Jurkat, Clone E6-1 (cell line): ENCODE measurements at regions not wholly inside any gene's neighbourhood (a gene's known extent, or its start where the extent isn't known, plus 50 kb on each side); places are given as distances from the start of the nearest gene placed in this dataset.

Experiments
- DNase-seq: peaks from one replicate; pipeline ENCODE4 v3.0.0-alpha.2; 2011; ENCODE audit warnings: low read depth, low spot score
- H3K4me3 ChIP-seq: 2 replicates; pipeline ENCODE4 v1.5.1; 2011; ENCODE audit warnings: mild to moderate bottlenecking, low read length, control low read depth, moderate library complexity

DNA sequence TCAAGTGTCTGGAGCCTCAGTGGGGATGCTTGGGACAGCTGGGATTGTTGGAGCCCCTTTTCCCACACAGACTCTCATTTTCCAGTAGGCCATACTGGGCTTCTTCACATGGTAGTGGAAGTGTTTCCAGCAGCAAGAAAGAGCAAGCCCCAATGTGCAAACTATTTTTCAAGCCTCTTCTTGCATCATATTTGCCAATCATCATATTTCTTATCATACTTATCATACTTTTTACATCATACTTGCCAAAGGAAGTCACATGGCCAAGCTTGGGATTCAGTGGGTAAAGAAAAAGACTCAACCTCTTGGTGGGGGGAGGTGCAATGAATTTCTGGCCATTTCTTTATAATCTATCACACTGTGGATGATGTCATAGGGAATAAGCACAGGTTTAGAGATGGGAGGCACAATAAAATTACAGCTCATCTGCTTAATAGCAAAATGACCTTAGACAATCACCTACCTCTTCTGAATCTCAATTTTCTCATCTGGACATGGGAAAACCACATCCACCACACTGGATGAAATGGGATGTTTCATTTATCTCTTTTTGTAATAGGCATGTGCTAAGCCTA, 174.2 kb downstream of the MID1IP1 start:
- DNase-seq, result no peak
- no peak overlapping the region for H3K4me3 ChIP-seq

DNA sequence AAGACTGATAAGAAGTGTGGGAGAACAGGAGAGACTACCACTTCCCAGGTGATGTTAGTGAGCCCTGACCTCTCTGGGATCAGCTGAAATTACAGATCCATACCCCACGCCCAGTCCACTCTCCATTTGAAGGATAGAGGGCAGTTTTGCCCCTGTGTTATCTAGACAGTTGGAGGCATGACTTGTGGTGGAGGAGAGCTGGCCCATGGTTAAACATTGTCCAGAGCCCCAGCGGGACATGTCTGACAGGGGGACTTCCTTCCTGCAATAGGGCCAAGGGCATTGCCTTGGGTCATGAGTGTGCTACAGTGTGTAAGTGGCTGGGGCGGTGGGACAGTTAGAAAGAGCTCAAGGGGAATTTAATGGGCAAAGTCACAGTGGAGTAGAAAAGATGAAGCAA, 181.1 kb downstream of the MID1IP1 start:
- H3K4me3 ChIP-seq, result no peak overlapping the region

DNA sequence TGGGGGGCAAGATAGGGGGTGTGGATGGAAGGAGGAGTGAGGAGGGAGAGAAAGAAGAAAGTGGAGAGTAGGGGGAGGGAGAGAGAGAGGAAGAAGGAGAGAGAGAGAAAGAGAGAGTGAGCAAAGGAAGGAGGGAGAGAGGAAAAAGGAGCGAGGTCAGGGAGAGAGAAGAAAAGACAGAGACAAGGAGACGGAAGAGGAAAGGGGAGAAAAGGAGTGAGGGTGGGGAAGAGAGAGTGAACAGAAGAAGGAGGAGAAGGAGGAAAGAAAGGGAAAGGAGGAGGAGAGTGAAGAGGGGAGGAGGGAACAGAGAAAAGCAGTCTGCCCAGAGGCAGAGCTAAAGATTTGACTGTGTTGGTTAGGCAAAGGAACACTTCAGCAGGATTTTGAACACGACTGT, 181.6 kb downstream of the MID1IP1 start:
- no peak overlapping the region for H3K4me3 ChIP-seq
- DNase-seq, result no peak

More for the DNA sequence above, 181.1 kb downstream of the MID1IP1 start:
- DNase-seq, result no peak

DNA sequence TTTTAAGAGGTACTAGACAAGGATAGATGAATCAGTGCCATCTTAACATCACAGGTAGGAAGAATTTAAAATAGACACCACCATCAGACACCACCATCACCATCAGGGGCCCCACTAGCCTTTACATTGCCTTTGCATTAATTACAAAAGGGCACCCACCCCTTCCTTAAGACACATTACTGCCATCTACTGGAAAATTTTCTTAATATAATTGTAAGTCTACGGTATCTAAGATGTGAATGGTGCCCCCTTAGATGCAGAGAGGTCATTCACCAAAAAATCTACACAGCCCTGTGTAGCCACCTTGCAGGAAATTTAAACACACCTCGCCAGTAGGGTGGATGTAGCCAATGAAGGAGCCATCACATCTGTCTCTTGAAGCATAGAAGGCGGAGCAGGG, 184.1 kb downstream of the MID1IP1 start:
- DNase-seq, result peak; percentile 29
- H3K4me3 ChIP-seq, result no peak overlapping the region

DNA sequence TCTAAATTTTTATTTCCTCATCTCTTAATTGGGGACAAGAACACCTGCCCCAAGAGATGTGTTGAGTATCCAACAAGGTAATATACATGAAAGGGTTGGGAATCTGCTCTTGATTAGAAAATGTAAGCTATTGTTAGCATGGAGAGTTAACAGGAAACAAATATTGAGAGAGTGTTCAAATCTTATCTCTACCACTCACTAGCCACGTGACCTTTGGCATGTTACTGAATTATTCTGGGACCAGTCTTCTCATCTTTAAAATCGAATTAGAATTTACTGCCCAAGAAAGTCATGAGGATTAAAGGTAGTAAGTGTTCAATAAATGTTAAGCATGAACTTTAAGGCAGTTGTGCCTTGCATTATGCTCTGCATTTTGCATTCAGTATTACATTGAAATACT, 184.7 kb downstream of the MID1IP1 start:
- H3K4me3 ChIP-seq, result no peak overlapping the region
- DNase-seq, result no peak

DNA sequence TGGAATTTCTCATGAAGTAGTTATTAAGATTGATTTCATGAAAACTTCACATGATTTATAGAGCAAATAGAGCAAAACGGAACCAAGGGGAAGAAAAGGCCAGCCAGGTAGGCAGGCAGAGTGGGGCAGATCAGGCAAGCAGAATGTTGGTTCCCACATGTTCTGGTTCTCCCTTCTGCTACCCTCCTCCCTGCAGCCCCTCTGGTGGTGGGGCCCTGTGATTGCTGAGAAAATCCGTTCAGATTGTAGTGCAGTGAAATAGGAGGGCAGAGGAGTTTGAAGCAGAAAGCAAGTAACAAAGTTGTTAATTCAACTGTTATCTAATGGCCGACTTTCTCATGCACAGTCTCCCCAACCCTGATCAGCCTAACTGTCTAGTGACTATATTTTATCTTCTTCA, 185.3 kb downstream of the MID1IP1 start:
- no peak overlapping the region for H3K4me3 ChIP-seq
- DNase-seq, result no peak

DNA sequence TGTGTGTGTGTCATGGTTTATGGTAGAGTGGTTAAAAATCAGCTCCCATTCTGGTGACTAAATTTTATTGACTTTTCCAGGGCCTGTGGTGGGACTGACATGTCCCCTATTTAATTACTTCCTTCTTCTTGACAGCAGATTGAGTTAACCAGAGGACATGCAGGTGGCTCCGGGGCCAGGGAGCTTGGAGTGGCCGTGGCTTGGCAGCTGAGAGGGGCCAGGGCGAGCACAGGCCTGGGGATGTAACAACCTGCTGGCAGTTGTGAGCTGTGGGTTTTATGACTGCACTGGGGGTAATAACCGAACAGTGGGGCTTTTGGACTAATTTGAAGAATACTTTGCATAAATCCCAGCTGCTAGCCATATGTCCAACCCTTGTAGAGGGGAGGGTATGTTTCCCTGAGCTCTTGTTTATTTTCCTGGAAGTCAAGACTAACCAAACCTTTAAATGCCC, 186.0 kb downstream of the MID1IP1 start:
- DNase-seq, result no peak
- no peak overlapping the region for H3K4me3 ChIP-seq

DNA sequence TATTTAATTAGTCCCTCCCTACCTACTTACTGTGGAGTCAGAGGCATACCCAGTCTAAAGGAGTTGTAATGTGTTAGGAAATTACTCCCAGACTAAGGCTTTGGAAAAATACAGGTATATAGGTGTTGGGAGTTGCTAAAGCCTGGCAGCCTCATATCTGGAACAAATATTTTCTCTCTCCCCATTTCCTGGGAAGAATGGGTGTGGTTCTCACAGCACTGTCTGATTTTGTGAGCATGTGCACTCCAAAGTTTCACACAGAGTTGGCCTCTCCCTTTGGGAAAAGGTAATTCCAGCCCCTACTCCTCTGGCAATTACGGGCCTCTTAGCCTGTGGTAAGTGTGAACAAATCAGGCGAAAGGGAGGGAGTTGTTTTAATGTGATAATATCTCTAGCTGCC, 187.0 kb downstream of the MID1IP1 start:
- no peak overlapping the region for H3K4me3 ChIP-seq
- no peak for DNase-seq

DNA sequence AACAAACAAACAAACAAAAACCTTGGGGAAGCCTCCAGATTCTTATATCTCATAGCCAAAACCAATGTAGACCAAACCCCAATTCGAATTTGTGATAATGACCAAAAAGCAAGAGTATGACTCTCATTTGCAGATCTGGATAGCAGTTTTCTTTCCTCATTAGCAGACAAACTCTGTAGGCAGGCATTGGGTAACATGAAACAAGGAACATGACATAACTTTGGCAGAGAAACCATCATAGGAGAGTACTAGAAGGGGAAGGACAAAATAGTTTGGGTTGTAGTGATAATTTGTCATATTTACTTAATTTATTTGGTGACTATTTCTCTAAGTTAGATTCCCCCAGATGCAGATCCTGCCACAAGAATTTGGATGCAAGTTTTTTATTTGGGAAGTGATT, 187.8 kb downstream of the MID1IP1 start:
- H3K4me3 ChIP-seq, result no peak overlapping the region
- DNase-seq, result no peak

DNA sequence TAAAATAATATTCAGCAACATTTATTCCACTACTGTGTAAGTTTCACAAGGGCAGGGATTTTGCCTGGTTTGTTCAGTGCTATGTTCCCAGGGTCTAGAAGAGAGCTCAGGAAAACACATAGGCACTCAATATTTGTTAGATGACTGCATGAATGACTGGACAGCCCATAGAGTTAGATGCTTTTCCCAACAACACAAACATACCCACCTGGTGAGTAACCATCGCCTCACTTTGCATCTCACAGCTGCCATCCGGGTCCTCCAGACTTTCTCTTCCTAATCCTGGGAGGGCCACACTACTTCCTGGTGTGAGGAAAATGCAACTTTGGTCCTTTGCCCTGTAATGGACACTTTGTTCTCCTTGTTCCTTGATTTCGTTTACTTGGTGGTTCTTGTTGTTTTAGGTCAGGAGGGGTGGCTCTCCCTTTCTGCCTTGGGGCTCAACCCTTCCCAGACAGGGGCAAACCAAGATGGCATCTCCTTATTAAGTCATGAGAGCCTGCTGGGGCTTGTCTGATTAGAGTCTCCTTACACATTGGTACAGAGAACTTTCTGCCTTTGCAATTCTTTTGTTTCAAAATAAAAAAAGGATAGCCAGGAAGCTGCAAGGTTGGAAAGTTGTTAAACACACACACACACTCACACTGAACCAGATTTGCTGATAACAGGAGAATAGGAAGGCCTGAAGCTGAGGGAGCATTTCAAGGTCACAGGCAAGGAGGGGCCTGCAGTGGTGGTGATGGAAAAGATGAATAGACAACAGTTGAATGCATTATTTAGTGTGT, 190.6 kb downstream of the MID1IP1 start:
- DNase-seq, result no peak
- no peak overlapping the region for H3K4me3 ChIP-seq

DNA sequence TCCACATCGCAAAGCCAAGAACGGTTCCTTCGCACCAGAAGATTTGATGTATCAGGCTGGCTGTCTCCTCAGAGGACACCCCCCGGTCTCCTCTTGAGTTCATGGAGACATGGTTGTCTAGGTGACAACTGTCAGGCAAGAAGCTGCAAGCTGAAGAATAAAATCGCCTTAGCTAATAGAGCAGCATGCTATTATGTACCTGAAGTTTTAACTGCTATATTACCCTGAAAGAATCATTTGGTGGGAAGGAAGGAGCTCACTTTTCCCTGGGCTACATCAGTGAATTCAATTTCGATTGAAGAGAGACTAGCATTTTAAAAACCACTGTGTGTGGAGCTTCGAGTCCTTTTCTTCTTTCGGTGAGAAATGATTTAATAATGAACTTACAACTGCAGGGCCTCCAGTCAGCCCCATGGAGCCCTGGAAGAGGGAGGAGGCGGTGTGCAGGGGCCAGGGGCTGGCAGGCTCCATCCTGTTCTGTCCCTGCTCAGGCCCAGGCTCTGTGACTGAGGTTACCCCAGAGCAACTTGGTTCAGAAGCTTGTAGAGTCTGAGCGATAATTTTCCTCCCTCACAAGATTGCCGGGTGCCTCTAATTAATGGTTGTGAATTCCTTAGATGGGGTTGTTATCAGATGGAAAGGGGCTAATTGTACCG, 191.3 kb downstream of the MID1IP1 start:
- H3K4me3 ChIP-seq, result no peak overlapping the region
- DNase-seq, result no peak

DNA sequence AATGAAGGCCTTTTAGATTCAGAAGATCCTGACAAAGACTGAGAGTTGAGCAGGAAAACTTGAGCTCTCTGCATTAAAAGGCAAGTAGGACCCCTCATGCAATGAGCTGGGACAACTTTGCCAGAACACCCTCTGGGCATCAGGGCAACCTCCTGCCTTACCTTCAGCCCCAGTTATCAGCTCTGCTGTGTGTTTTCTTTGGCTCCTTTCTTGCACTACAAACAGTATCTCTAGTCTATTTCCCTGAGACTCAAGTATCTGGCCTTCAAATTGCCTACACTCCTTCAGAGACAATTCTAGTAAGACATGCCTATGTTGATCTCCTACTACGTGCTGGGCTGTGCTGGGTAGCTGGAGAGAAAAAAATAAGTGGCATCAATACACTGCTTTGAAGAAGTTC, 192.2 kb downstream of the MID1IP1 start:
- DNase-seq, result no peak

DNA sequence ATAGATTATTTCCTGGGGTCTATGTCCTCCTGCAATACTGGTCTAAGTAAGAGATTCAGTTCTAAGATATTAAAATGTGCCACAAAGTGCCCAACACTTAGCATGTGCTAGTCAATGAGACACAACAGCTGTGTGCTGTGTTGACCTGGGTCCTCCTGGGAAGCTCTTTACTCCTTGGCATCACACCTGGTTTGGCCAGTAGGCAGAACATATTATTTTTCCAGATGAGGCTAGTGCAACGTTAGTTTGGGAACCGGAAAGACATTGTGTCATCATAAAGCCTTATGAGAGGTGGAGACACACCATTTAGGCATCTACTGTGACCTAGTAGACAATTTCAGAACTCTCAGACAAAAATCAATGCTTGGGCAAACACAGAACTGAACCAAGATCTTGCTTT, 197.8 kb downstream of the MID1IP1 start:
- DNase-seq, result no peak

More for the DNA sequence above, 192.2 kb downstream of the MID1IP1 start:
- H3K4me3 ChIP-seq, result no peak overlapping the region

DNA sequence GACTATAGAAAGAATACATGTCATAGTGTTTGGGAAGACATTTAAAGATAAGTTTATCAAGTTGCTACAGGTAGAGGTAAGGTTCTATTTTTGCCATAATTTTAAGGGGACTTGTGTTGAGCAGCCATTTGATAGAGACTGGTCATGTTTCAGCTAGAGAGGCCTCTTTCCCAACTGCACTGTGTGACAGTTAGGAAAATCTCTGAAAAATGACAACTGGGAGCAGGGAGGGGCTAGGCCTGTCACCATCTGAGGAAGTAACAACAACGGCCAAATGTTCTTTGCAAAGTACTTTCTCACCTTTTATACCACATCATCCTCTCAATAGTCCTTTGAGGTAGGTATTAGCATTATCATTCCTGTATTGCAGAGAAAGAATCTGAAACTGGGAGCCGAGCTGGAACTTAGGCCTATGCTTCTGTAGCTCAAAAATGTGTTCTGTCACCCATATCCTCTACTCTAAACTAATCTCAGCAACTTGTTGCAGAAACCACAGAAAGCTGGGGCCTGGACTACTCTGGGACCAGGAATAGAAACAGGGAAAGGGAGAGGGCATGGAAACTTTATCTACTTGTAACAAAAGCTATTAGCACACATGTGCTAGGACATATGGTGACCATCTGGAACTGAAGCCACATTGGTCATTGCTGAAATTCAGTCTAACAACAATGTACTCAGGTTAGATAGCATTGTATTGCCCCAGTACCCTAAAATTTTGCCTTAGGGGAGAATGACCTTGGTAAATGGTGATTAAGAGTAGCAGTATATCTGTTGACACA, 198.9 kb downstream of the MID1IP1 start:
- H3K4me3 ChIP-seq, result no peak overlapping the region
- DNase-seq, result no peak

More for the DNA sequence above, 197.8 kb downstream of the MID1IP1 start:
- H3K4me3 ChIP-seq, result no peak overlapping the region

DNA sequence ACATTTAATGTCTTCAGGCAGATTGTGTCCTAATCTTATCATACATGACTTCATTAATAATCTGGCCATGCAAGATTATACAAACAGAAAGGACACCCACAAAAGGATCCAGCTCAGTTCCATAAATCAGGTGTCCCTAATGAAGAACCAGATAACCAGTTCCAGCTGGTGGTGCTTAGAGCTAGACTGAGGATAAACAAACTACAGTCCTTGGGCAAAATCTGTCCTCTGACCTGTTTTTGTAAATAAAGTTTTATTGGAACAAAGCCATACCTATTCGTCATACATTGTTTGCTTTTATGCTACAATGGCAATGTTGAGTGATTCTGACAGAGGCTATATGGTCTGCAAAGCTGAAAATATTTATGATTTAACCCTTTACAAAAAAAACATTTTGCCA, 199.5 kb downstream of the MID1IP1 start:
- no peak for DNase-seq
- H3K4me3 ChIP-seq, result no peak overlapping the region

DNA sequence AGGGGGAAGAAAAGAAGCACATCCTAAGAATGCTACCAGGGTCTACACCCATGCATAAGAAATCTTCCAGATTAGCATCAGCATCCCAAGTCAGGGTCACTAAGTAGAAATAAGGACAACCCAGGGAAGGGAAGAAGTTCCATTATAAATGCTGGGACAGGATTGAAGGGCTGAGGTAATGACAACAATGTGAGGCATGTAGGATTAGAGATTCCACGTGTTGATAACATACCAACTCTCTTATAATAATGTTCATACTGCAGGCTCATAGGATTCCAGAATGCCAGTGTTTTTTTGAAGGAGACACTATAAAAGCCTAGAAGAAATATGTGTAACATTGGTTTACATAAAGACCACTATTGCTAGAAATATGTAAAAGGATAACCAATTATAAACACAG, 201.2 kb downstream of the MID1IP1 start:
- no peak overlapping the region for H3K4me3 ChIP-seq
- no peak for DNase-seq

DNA sequence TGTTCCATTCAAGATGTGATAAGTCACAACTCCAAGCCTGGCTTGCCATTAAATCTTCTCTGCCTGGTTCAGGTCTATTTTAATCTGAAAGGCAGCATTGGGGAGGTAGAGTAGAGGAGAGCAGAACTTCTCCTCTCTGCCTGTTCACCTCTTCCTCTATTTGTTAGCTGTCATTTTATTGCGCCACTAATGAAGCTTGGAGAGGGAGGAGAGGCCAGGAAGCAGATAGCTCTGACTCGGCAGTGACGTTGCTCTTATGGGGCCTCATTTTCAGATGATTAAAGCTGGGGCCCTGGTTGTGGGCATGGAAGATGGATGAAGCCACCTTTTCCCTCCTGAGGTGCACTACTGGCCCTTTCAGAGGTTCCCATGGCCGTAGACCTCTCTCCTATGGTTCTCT, 207.3 kb downstream of the MID1IP1 start:
- no peak overlapping the region for H3K4me3 ChIP-seq
- no peak for DNase-seq

DNA sequence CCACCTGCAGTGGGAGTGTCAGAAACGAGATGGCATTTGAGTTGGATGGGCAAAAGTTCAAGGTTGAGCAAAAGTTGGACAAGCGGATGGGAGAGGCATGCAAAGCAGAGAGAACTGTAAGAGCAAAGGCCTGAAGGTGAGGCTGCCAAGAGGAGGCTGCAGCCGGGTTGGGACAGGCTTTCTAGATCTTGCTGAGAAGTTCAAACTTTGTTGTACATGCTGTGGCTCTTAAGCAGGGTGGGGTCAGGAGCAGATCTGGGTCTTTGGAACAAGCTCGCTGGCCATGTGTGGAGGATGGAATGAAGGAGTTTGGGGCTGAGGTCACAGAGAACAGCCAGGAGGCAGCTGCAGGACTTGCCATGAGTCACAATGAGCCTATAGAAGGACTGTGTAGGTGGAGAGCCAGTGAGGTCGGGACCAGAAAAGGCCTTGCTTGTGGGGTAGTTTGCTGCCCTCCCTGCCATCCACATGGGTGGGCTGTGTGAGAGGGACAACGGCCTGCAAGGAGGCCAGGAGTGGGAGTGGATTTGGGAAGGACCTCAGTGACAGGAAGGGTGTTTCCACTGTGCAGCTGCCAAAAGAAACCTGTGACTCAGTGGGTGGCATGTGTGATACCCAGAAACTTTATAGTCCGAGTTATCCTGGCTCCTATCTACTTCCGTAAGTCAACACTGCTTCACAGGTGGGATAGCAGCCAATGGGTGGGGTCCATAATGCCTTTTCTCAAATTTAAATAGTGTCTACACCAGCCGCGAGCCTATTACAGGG, 210.4 kb downstream of the MID1IP1 start:
- H3K4me3 ChIP-seq, result no peak overlapping the region
- no peak for DNase-seq

DNA sequence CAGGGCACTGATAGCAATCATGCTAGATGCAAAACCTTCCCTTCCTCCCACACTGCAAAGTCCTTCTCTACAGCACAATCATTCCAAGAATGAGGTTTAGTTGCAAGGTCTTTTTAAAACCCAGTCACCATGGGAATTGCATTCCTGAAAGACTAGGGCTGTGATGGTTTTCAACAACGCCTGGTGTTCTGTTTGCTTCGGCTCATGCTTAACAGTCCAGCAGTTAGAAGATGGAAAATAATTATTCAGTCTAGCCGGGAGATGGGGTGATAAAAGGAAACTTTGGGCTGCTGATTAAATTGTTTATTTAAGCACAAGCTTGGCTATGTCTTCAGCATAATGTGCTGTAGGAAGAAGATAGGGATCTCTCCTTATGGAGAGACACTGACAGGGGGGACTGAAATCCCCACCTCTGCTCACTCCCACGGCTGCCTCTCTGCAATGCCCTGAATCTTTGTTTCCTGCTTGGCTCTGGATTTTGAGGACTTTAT, 211.4 kb downstream of the MID1IP1 start:
- no peak overlapping the region for H3K4me3 ChIP-seq
- DNase-seq, result no peak
